ENCODE measurements at regions not wholly inside any gene's neighbourhood (a gene's known extent, or its start where the extent isn't known, plus 50 kb on each side); places are given as distances from the start of the nearest gene placed in this dataset.

DNA sequence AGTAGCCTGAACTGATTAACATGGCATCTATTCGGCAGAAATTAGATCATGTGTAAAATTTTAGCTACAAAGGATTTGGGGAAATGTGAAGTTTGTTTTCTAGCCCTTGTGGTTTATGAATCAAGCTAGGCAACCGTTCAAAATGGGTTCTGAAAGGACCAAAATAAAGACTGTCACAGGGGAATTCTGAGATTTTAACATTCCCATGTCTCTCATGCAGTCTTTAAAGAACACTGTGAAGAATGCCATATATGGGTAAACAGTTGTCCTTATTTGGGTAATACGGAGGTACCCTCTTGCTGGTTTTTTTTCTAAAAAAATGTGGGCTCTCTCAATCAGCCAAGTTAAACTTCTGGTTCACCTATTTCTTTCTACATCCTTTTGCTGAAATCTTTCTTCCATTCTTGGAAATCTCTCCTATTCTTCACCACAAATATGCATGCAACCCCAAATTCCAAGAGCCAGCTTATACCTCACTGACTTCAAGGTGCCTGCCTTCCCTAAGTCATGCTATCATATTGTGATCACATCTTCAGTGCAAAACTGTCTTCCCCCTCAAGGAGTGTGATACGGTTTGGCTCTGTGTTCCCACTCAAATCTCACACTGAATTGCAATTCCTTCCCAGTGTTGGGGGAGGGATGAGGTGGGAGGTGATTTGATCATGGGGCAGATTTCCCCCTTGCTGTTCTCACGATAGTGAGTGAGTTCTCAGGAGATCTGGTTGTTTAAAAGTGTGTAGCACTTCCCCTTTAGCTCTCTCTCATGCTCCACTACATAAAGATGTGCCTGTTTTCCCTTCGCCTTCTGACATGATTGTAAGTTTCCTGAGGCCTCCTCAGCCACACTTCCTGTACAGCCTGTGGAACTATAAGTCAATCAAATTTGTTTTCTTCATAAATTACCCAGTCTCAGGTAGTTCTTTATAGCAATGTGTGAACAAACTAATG, 308.7 kb downstream of the TTLL7 start:
- intact Hi-C loops (cut with micrococcal nuclease) = no loop called here

GRCh38 chr1:83682132-83682531, 316.8 kb downstream of the TTLL7 start:
- intact Hi-C loops (cut with micrococcal nuclease) = no loop called here

- intact Hi-C loops (cut with micrococcal nuclease) = no loop called here
These were observed 322.8 kb downstream of the TTLL7 start for GRCh38 chr1:83676106-83676505.

DNA sequence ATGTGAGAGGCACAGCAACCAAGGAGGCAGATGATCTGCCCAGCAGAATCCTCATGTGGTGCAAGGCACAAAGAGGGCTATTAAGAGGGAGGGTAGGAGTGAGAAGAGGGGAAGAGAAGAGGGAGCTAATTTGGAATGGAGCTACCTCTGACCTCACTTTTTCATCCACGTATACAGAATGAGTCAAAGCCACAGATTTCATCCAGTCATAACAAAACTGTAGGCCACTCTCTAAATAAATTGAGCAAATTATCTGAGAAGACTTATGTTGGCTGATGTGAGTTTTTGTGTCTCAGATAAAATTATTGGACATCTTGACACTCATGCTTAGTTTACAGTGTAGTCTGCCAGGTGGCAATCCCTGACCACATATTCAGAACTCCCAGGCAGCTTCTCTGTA, 325.6 kb downstream of the TTLL7 start:
- intact Hi-C loops (cut with micrococcal nuclease) = no loop called here

DNA sequence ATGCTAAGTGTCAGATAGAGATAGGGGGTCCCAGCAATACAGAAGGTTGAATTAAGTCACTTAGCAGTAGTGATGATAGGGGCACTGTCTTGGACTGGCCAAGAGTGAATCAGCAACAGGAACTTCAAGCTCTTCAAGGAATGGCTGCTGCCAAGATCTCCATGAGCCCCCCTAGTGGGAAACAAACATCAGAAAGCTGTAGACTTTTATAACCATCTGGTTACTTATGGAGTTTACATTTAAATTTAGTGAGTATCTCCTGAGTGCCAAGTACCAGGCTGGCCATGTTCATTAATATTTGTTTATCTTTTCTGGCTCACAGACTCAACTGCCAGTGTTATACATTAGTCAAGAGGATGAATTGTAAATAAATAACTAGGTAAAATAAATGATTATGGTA, 327.3 kb downstream of the TTLL7 start:
- intact Hi-C loops (cut with micrococcal nuclease) = no loop called here

DNA sequence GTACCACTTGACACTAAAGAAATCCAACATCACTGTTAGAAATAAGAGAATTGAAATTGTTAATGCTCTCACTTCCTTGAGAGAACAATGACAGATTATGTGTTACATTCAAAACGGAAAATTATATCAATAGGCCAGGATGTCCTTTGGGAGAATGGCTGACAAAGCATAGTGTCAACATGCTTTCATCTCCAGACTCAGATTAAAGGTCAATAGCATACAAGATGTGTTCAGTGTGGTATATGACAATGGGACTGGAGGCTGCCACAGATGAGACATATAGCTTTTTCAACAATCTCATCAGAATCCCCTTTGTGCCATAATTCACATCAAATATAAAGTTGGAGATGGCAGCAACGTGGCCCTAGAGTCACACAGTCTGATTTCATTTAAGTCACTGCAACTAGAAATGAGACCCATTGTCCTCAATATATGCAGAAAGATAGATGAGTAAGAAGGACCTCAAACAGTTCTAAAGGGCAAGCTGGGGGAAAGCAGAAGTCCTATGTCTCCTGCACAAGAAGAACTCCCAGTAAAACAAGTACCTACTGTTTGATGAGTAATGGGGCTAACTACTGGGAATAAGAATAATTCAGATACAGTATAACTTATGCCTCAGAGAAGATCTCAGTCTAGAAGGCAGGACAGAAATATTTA, 327.9 kb downstream of the TTLL7 start:
- intact Hi-C loops (cut with micrococcal nuclease) = no loop called here

- intact Hi-C loops (cut with micrococcal nuclease) = no loop called here
These were observed 357.0 kb downstream of the TTLL7 start for GRCh38 chr1:83641796-83642443.

DNA sequence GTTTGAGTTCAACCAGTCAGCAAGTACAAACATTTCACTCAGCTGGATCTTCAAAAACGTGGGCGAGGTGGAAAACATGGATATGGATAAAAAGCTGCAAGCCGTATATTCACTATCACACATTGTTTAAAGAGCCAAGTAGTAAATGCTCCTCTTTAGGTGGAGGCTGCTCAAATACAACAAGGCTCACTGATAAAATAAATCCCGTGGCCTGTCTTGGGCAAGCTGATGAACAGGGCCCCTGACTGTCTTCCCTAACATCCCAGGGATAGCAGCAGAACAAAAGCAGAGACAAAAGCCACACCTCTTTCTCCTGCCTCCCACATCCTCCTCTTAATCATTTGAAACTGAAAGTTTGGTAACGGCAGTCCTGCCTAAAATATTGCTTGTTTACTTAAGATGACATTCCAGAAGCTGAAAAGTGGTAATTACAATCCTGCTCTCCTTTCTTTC, 357.7 kb downstream of the TTLL7 start:
- intact Hi-C loops (cut with micrococcal nuclease) = no loop called here

- intact Hi-C loops (cut with micrococcal nuclease) = no loop called here
These were observed 359.1 kb downstream of the TTLL7 start for GRCh38 chr1:83639785-83640184.

DNA sequence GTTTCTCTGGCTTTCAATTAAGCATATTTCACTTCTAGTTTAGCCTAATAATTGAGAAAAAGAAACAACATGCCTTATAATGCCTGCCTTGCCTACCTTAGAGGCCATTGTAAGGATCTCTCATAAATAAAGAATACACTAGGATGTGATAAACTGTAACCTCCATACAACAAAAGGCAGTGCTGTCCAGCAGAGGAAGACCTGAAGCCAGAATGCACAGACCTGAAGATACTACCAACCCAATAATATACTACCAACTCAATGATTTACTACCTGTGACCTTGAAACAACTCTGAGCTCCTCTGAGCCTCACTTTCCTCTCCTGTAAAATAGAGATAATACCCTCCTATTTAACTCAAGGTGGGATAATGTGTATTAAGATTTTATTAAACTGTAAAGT, 361.3 kb downstream of the TTLL7 start:
- intact Hi-C loops (cut with micrococcal nuclease) = no loop called here

DNA sequence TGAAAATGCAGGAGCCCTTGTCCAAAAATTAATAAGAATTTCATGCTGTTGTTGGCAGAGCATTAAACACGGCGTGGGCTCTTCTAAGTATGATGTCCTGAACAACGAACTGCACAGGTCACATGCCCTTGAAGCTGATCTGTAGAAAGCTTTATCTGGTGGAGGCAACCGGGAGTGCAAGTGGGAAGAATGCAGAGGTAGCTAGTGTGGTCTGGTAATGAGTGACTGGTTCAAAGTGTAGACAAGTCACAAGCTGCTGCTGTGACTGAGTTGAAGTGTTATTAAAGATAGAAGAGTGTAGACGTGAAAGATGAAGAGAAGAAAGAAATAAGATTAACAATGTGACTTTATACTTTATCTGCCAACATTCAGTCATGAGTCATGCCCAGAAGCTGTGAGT, 361.9 kb downstream of the TTLL7 start:
- intact Hi-C loops (cut with micrococcal nuclease) = no loop called here

DNA sequence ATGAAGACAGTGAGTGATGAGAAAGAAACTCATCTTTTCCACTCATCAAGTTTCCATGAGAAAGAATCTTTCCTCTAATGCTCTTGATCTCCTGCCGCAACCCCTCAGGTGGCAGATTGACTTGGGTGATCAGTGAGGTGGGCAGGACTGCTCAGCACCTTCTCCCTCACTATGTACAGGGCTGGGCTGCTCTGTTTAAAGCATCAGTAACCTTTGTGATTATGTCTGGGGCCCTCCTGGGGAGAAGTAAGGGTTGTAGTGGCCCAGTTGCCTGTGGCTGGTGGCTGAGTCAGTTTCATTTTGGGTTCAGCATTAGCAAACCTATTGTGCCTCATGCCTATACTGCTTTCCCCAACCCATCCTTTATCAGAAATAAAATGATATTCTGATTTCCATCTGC, 366.0 kb downstream of the TTLL7 start:
- intact Hi-C loops (cut with micrococcal nuclease) = no loop called here

GRCh38 chr1:83631851-83632250, 367.1 kb downstream of the TTLL7 start:
- intact Hi-C loops (cut with micrococcal nuclease) = no loop called here

DNA sequence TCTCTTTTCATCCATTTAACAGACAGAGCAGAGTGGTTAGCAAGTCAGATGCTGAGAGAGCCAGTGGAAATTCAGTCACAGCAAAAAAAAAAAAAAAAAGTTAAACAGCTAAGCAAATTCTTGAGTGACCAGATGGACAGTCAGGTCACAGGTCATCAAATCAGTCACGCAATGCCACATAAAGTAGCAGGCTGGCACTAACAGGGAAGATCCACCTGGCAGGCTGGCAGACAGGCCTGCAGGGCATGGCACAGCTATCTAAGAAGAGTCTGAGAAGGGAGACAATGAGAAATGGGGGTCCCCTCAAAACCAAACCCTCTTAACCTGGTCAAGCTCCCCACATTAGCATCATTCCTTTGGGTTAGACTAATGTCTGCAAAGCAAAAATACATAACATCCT, 371.9 kb downstream of the TTLL7 start:
- intact Hi-C loops (cut with micrococcal nuclease) = no loop called here

DNA sequence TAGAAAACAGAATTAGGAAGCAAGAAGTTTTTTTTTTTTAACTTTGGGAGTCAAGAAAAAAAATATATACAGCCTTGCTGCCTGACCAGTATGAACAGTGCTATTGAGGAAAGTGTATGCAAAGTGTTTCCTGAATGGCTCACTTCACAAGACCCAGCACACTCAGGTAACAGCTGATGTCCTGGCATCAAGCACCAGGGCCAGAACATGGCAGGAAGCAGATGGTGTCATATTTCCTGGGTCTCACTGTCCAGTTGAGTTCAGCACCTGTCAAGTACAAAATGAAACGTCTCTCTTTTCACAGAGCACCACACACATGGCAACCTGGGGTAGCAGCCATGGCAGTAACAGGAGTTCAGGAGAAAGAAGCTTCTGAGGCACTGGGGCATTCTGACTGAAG, 372.3 kb downstream of the TTLL7 start:
- intact Hi-C loops (cut with micrococcal nuclease) = no loop called here

- intact Hi-C loops (cut with micrococcal nuclease) = no loop called here
These were observed 373.3 kb downstream of the TTLL7 start for GRCh38 chr1:83625646-83626045.

DNA sequence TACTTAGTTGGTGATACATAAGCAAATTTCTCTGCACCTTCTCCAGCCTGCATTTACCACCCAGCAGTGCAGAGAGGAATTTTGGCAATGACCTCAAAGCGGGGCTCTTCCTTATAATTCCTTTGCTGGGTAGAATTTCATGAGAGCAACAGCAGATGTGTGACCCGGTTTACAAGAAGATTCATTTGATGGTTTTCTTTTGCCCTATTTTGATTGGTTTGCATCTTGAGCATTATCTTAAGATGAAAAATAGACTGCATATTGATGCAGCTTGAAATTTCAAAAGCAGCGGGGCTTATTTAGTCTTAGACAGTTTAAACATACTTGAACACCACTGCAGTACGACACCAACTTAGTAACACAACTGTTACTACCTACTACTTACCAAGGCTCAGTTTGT, 378.9 kb downstream of the TTLL7 start:
- intact Hi-C loops (cut with micrococcal nuclease) = no loop called here

DNA sequence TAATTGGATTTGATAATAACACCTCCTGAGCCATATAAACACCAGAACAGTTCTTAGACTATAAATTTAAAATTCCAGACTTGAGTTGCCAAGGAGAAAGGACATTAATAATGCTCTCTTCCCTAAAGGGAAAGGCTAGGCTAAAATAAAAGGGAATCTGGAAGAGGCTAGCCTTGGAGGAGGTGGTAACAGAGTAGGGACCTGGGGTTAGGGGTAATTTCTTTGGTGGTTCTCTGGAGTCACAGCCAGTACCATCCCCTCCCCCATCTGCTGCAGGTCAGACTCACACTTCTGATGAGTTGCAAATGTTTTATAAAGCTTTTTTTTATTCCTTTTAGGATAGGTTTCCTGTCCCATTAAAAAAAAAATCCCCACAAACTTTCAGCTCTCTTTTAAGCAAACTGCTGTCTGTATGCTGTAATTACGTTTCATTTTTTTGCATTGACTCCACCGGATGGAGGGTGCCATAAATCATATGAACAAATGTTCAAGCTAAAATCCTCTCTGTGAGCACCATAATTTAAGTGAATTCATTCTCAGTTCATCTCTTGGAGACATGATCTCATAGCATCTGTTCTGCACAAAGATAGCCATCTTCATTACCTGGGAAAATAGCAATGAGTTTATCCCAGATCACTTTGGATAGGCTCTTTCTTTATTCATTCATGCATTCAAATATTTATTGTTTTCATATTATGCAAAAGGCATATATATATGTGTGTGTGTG, 379.6 kb downstream of the TTLL7 start:
- intact Hi-C loops (cut with micrococcal nuclease) = no loop called here

DNA sequence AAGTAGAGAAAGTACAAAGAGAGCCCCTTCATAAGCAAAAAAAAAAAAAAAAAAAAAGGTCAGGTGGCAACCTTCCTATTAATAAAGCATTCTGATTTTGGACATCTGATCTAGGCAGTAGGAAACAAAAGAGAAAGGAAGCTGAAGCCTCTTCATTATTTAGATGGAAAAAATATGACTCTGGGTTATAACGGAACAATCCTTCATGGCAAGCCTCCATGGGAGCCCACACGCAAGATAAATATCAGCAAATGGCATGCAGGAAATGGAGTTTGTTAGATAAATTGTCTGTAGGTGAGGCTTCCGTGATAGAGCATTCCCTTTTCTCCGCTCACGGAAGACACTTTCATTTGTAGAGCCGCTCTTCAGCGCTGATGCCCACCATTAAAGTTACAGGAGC, 381.0 kb downstream of the TTLL7 start:
- intact Hi-C loops (cut with micrococcal nuclease) = no loop called here

- intact Hi-C loops (cut with micrococcal nuclease) = no loop called here
These were observed 383.6 kb downstream of the TTLL7 start for GRCh38 chr1:83615370-83615769.

GRCh38 chr1:83606416-83606955, 392.4 kb downstream of the TTLL7 start:
- intact Hi-C loops (cut with micrococcal nuclease) = no loop called here
